ENCODE measurements at regions not wholly inside any gene's neighbourhood (a gene's known extent, or its start where the extent isn't known, plus 50 kb on each side); places are given as distances from the start of the nearest gene placed in this dataset.
"Not testable (repeated sequence)": the region's sequence is repeated elsewhere in the genome, so short reads cannot be mapped to it uniquely, and the experiment has no call there.

DNA sequence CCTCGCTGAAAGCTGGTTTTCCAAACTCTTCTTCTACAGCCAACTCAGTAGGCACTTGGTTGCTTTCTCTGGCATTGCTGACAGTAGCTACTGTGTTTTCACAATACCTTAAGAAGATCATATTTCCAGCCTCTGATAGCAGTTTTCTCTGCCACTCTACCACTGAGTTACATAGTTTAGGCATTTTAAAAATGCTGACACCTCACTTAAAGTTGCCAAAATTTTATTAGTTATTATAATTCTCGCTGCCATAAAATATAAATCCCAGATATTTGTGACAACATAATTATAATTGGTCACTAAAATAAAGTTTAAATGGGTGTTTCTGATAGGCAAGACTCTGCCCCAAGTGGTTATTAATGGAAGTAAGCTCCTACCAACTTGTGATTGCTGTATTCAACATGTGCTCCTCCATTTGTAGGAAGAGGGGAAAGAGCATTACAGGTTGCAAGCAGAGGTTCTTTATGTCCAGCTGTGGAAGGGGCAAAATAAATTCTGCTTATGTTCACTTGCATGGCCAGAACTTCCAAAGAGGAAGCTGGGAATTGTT, 1202.8 kb downstream of the CNTNAP5 start:
- no peak for DNase-seq

DNA sequence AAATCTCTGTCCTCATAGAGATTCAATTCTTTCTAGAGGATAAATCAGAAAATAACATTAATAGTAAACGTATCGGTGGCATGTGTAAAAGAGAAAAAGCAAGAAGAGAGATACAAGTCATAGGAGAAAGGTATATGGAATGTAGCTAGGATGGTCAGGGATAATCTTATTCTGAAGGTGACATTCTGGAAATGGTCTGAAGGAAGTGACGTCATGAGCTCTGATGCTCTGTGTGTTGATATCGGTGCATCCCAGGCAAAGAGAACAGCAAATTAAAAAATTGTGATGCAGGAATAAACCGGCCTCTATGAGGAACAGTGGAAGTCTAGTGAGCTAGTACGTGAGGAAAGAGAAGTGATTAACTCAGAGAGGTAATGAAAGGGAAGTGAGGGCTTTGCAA, 1215.8 kb downstream of the CNTNAP5 start:
- no peak for DNase-seq

DNA sequence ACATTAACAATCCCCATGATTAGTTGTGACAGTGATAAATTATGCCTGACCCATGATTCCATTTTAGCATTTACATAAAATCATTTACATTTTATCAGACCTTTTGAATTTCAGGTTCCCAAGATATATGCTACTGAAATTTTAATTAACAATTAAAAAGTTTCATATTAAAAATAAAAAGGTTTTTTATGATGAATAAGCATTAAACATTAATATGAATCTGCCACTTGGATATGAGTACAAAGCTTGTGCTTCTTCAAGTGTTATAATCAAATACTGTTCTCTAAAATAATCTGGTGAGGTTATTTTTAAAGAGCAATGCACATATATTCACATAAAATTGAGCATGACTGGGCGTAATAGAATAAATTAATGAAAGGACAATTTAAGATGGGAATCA, 1218.0 kb downstream of the CNTNAP5 start:
- DNase-seq = no peak

DNA sequence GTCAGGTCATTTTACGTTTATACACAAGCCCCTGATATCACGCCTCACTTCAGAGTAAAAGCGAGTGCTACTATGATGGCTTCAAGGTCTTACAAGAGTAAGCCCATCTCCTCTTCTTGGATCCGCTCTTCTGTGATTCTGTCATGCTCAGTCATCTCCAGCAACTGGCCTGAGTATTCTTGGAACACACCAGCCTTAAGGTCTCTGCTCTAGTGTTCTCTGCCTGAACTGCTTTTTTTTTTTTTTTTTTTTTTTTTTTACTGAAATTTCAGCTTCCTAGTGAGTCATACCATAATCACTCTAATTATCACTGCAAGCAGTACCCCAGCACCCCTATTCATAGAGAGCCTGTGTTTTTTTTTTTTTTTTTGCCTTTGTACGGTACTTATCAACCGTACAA, 1228.9 kb downstream of the CNTNAP5 start:
- no peak for DNase-seq

DNA sequence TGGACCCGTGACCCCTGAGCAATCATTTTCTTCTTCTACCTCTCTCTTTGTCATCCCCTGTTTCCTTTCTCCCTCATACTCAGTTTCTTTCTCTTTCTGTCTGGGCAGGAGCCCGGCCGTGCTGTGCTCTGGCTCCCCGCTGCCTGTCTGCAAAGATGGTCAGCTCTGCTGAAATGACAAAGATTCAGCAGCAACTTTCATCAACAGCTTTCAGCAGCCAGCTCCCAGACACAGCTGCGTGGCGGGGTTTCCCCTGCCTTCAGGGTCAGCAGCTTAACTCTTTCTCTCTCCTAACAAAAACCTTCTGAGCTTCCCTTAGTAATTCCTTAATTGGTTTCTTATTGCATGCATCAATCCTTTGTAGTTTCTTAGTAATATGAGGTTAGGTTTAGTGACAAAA, 1234.4 kb downstream of the CNTNAP5 start:
- DNase-seq = no peak

DNA sequence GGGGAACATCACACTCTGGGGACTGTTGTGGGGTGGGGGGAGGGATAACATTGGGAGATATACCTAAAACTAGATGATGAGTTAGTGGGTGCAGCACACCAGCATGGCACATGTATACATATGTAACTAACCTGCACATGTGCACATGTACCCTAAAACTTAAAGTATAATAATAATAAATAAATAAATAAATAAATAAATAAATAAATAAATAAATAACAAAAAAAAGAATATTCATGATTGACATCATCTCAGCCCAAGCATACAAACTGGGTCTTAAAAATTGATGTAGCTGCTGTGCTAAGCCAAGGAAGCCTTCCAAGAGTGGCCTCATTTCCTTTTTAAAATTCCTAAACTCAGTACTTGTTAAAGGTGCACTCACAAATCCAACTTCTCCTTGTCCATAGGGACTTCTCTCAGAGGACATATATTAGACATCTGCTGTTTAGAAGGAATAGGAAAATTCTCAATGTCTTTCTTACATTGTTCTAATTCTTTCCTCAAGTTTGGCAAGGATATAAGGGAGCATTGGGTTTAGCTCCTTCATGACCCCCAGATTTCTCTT, 1235.4 kb downstream of the CNTNAP5 start:
- DNase-seq = not testable (repeated sequence)

DNA sequence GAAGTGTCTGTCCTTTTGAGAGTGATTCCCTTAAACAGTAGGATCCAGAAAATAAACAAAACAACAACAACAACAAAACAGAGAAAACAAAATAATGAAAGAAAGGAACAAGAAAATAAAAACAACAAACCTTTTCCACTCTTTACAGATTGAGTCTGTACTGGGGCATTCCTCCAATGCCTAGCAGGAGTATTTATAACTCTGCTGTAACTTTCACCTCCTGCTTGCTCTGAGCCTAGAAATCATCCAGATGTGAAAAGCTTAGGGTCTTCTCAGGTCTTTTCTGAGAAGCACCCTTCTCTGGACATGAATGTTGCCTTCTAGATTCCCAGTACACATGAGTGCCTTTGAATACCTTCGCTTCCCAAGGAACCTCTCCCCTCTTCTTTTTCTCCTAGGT, 1239.4 kb downstream of the CNTNAP5 start:
- DNase-seq = no peak

DNA sequence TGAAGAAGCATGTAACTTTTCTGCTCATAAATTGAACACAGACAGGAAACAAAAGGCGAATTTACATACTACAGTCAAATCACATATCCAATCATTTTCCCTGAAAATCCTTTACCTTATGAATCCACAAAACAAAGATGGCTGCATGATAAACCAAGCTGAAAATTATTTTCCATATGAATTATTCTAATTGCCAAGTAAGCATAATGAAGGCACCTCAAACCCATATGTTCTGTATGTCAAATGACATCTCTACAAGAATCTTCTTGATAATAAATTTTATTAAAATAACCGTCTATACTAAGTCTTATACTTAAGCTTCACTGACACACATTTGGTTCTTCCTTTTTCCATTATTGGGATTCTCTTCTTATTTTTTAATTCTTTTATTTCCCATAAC, 1242.6 kb downstream of the CNTNAP5 start:
- no peak for DNase-seq

DNA sequence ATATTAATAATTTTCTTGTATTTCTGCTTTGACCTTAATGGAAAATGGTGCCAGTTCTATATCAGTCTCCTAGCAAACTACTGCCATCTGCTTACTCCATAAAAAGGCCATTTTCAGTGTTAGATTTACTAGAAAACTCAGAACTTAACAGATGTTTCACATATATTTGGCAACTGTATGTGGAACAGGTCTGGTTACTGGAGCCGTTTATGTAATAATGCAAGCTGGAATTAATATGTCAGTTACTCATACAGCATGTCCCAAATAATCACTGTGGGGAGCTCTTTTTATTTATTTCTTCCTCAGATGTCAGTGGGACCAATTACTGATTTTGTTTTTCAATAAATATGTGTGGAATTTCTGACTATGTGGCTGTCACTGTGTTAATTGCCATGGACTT, 1247.6 kb downstream of the CNTNAP5 start:
- no peak for DNase-seq

DNA sequence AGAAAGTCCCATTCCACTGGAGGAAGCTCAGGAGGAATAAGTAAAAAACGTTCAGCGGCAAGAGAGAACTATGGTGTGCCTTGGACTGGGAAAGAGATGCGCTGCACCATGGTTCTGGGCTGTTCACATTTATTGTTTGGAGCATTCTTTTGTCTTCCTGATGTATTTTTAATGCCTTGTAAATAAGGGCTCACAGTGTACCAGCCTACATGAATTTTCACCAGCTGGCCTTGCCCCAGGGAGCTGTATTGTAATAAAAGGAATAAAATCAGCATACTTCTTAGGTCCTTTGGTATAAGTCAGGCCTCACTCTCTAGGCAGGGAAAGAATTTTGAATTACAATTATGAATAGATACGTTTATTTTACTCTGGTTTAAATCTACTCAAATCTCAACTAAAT, 1249.6 kb downstream of the CNTNAP5 start:
- no peak for DNase-seq

DNA sequence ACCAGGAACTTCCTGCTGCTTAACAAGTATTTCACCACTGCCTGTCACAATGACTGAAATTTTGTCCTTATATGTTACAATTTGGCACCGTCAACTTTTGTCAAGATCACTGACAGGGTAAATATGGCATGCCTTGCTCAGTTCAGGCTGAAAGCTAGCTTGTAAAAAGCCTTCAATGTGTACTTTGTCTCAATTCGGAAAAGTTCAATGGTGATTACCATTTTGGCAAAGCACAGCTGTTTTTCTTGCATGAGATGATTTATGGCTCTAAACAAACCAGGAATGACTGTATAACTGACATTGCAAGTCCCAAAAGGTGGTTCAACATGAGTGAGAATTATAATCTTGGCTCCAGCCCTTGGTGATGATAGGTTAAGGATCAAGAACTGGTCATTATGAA, 1255.2 kb downstream of the CNTNAP5 start:
- DNase-seq = peak; percentile 49

DNA sequence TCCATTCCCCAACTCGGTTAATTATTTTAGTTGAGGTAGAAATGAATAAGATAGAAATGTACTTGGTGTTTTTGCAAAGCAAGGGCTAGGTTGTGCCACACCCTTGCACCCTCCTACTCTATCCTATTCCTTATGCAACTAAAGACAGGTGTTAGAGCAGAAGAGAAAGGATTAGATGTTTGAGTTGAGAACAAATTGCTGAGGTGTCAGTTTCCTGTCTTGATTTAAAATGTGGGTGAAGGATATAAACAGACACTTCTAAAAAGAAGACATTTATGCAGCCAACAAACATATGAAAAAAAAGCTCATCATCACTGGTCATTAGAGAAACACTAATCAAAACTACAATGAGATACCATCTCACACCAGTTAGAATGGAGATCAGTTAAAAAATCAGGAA, 1256.2 kb downstream of the CNTNAP5 start:
- no peak for DNase-seq

DNA sequence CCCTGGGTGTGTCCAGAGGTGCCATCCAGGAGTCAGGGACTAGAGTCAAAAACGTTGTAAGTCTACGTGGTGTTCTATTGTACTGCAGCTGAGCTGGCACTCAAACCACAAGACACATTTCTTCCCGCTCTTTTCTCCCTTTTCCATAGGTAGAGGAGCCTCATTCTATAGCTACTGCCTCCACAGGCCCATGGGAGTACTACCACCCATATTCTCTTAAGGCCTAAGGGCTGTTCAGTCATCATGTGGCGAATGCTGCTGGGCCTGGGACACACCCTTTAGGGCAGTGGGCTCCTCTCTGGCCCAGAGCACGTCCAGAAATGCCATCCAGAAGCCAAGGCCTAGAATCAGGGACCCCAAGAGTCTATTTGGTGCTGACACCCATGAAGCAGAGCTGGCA, 1271.7 kb downstream of the CNTNAP5 start:
- DNase-seq = no peak

DNA sequence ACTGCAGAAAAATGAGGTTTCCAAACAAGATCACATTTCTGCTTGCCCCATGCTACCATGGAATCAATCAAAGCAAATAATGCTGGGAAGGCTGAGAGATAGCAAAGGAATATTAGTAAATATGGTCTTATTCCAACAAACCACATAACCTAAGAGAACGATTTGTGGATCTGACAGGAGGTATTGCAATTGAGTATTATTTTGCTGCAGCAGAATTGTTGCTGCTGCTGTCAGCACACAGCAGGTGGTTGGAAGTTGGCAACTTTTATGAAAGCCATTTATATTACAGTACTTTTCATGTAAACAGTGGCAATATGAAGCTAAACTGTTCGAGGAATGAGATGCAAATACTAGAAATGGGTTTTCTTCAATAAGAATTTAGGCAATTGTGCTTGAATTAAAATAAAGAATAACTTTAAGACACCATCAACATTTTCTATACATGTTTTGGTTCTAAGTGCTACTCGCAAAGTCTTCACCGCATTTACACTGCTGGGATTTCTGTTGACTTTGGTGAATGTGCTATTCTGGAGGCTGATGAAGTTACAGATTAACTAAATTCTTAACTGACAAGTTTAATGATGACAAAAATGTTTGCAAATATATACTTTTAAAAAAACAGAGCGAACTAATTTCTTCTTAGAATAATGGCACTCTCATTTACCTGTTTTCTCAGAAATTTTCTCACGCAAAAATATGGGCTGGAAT, 1285.7 kb downstream of the CNTNAP5 start:
- DNase-seq = no peak

DNA sequence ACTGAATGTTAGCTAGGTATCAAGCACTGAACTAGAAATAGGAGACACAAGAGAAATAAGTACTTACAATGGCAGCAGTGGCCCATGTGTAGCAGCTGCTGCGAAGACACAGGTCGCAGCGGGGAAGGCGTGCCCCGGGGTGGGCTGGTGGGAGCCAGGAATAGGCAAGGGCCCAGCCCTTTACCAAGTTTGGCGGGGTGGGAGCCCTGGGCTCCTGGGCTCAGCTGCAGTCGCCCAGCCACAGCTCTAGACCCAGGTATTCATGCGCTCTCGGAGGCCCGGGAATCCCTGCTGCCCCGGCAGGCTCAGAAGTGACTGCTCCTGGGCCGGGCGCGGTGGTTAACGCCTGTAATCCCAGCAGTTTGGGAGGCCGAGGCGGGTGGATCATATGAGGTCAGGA, 1287.3 kb downstream of the CNTNAP5 start:
- no peak for DNase-seq

DNA sequence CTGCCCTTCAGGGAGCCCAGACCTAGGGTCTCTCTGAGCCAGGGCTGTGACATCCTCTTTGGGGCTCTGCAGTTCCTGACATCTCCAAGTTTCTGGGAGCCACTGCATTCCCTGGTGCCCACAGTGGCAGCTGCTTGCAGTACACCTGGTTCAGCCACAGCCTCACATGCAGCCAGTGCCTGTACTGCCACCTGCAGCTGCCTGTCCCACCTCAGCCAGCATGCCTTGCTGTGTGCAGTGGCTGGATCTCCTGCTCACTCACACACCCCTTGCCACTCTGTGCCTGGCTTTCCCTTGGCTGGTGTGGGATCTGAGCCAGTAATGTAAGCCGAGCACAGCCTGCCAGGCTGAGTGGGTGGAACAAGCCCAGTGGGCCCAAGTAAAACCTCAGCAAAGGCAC, 1288.7 kb downstream of the CNTNAP5 start:
- peak; percentile 13 for DNase-seq

DNA sequence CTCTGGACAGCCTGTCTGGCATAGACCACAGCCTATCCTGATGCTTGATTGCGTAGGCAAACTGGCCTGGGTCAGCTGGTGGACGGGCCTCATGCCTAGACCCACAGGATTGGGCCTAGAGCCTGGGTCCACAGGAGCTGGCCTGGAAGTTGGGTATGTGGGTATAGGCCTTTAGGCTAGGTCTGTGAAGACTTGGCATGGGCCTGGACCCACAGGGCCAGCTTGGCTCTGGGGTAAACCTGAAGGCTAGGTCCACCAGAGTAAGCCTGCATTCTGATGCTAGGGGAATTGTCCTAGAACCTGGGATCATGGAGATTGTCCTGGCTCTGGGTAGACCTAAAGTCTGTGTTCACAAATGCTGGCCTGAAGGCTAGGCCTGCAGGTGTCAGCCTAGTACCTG, 1293.7 kb downstream of the CNTNAP5 start:
- no peak for DNase-seq

DNA sequence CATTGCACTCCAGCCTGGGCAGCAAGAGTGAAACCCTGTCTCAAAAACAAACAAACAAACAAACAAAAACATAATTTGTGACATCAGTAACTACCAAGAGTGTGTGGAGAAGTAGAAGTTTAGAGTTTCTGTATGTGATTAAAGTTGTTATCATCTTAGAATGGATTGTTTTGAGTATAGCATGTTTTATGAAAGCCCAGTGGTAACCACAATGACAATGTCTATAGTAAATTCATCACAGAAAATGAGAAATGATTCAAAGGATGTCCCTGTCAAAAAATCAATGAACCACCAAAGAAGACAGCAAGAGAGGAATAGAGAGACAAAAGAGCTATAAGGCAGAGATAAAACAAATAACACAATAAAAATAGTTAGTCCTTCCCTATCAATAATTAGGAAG, 1299.2 kb downstream of the CNTNAP5 start:
- DNase-seq = no peak

DNA sequence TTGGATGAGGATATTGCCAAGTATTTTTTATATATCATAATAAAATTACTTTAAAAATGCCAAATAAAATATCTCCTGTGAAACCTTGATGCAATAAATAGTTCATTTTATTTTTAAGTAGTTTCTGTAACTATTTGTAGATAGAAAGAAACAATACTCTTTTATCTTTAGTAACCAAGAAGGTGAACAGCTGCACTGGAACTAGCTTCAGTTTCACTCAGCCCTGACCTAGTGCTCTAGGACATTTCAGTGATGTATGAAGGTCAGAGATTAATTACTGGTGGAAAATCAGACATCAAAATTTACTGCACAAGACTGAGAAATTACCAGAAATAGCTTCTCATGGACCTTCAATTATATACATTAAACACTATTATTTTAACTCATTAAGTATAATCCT, 1305.0 kb downstream of the CNTNAP5 start:
- DNase-seq = no peak

DNA sequence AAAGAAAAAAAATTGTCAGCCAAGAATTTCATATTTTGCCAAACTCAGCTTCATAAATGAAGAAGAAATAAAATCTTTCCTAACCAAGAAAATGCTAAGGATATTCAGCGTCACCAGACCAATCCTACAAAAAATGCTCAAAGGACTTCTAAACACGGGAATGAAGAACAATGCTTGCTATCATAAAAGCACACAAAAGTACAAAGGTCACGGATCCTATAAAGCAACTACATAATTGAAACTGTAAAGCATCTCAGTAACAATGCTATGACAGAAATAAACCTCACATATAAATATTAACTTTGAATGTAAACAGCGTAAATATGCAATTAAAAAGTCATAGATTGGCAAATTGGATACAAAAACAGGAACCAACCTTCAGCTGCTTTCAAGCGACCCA, 1314.6 kb upstream of the GYPC start:
- no peak for DNase-seq

DNA sequence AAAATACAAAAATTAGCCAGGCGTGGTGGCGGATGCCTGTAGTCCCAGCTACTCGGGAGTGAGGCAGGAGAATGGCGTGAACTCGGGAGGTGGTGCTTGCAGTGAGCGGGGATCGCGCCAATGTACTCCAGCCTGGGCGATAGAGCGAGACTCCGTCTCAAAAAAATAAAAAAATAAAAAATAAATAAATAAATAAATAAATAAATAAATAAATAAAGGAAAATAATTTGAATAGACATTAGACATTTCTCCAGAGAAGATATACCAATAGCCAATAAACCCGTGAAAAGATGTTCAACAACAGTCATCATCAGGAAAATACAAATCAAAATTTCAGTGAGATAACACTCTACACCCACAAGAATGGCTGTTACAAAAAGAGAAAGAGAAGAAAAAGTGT, 1302.4 kb upstream of the GYPC start:
- DNase-seq = not testable (repeated sequence)

DNA sequence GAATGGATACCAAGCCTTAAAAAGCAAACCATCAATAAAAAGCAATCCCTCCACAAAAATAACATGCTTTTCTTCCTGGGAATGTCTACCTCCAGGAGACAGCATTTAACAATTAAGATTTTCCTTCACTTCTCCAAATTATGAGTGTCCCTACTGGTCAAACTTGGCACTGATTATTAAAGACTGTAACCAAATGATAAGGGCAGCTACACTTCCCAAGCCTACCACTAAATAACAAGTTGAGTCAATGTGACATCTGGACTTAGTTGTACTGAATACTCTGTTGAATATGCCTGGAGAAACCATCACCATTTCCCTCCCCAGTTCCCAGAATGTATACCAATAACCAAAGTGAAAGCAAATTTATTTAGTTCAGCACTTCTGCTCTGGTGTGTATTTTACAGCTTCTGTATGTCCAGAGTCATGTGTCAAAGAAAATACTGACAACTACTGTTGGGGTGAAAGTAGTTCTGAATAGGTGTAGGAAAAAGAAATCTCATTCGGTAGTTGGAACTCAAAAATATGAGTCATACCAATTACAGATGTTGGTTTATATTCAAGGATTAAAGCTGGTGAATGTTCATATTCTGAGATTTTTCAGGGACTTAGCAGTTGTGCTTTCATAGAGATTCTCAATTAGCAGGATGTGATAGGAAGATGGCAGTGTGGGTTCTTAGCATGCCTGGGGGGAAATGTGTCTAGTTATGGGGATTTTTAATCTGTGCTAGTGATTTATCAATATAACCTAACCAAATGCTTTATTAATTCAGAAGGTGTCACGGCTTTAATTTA, 1291.6 kb upstream of the GYPC start:
- DNase-seq = no peak

DNA sequence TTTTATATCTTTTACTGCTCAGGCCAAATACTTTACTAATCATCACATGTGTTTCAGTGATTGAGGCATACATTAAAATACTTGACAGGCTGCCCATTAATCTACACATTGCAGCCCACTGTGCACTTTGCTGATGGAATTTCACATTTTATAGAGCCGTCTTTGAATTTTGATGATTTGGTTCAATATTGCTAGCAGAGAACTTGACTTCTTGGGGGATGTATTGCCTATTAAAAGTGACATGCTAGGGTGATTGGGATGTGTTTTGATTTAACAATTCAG, 1291.0 kb upstream of the GYPC start:
- no peak for DNase-seq

DNA sequence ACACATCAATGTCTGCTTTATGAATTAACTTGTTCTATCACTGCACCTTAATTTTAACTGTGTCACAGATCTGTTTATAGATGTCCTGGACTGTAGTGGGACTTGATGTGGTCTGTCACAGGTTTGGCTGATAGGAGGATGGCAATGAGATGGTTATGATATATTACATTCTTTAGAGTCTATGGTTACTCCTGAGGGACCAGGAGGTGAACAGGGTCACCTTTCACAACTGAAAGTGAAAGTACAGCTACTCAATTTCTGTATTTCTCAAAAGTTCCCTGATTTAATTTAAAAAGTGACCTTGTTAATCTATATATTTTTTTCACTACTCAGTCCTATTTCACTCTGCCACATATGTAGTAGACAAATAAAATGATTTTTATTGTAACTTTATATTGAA, 1284.1 kb upstream of the GYPC start:
- DNase-seq = no peak

All from DMS153 (cell line).